ENCODE measurements at regions not wholly inside any gene's neighbourhood (a gene's known extent, or its start where the extent isn't known, plus 50 kb on each side); places are given as distances from the start of the nearest gene placed in this dataset.
A peak's percentile ranks its signal among the peaks of the same experiment; 100 is the strongest.

GRCh38 chr4:14383652-14384051, 618.6 kb upstream of the CPEB2 start:
- Histone ChIP-seq H3K4me2 (ENCODE audit: insufficient read depth, low read length) (no peak overlapping the region), H2AFZ (ENCODE audit: low read length) (no peak overlapping the region), H4K20me1 (ENCODE audit: insufficient read depth, low read length) (no peaks in the 10 kb centered on the region), H3K27me3 (ENCODE audit: insufficient read depth, low read length) (no peaks in the 10 kb centered on the region), H3K36me3 (ENCODE audit: insufficient read depth, low read length) (no peaks in the 10 kb centered on the region), H3K4me3 (ENCODE audit: insufficient read depth, low read length) (no peak overlapping the region), H3K27ac (ENCODE audit: low read depth, low read length) (no peak overlapping the region), H3K4me1 (ENCODE audit: insufficient read depth, low read length) (no peaks in the 10 kb centered on the region), H3K9me3 (ENCODE audit: low read depth, low read length) (peaks cover 3% of the 10 kb centered on the region), H3K79me2 (ENCODE audit: insufficient read depth, low read length) (no peaks in the 10 kb centered on the region)
- DNase-seq (ENCODE audit: insufficient read length, low spot score, missing footprints): no peak
- no peak for TF ChIP-seq CTCF (IDR thresholded peaks at IDR 0.05; ENCODE audit: extremely low read depth, low read depth, low read length)

GRCh38 chr4:14384824-14385223, 617.5 kb upstream of the CPEB2 start:
- Histone ChIP-seq H3K27ac (ENCODE audit: low read depth, low read length) (no peak overlapping the region), H3K4me1 (ENCODE audit: insufficient read depth, low read length) (no peaks in the 10 kb centered on the region), H3K4me3 (ENCODE audit: insufficient read depth, low read length) (no peak overlapping the region), H3K9me3 (ENCODE audit: low read depth, low read length) (no peaks in the 10 kb centered on the region), H2AFZ (ENCODE audit: low read length) (no peak overlapping the region), H3K36me3 (ENCODE audit: insufficient read depth, low read length) (no peaks in the 10 kb centered on the region), H3K27me3 (ENCODE audit: insufficient read depth, low read length) (no peaks in the 10 kb centered on the region), H4K20me1 (ENCODE audit: insufficient read depth, low read length) (no peaks in the 10 kb centered on the region), H3K79me2 (ENCODE audit: insufficient read depth, low read length) (no peaks in the 10 kb centered on the region), H3K4me2 (ENCODE audit: insufficient read depth, low read length) (no peak overlapping the region)
- no peak for TF ChIP-seq CTCF (IDR thresholded peaks at IDR 0.05; ENCODE audit: extremely low read depth, low read depth, low read length)
- peak; percentile 21 for DNase-seq (ENCODE audit: insufficient read length, low spot score, missing footprints)

DNA sequence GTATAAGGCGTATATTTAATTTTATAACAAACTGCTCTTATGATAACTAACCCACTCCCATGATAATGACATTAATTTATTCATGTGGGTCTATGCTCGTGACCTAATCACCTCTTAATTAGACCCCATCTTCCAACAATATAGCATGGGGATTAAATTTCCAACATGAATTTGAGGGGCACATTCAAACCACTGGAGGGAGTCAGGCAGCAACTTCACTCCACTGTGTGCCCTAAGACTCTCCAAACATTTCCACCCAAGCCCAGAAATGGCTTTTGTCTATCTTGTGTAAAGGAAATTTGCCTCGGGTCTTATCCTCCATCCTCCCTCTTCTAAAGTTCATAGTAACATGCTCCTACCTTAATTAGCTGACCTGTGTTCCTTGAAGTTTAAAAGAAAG, 616.1 kb upstream of the CPEB2 start:
- Histone ChIP-seq H4K20me1 (ENCODE audit: insufficient read depth, low read length) (no peaks in the 10 kb centered on the region), H3K4me2 (ENCODE audit: insufficient read depth, low read length) (no peak overlapping the region), H3K4me3 (ENCODE audit: insufficient read depth, low read length) (no peak overlapping the region), H3K79me2 (ENCODE audit: insufficient read depth, low read length) (no peaks in the 10 kb centered on the region), H3K36me3 (ENCODE audit: insufficient read depth, low read length) (no peaks in the 10 kb centered on the region), H3K4me1 (ENCODE audit: insufficient read depth, low read length) (no peaks in the 10 kb centered on the region), H2AFZ (ENCODE audit: low read length) (no peak overlapping the region), H3K27me3 (ENCODE audit: insufficient read depth, low read length) (no peaks in the 10 kb centered on the region), H3K27ac (ENCODE audit: low read depth, low read length) (no peak overlapping the region), H3K9me3 (ENCODE audit: low read depth, low read length) (no peaks in the 10 kb centered on the region)
- peak; percentile 37 for TF ChIP-seq CTCF (IDR thresholded peaks at IDR 0.05; ENCODE audit: extremely low read depth, low read depth, low read length)
- peak; percentile 58 for DNase-seq (ENCODE audit: insufficient read length, low spot score, missing footprints)

GRCh38 chr4:14387647-14388046, 614.6 kb upstream of the CPEB2 start:
- Histone ChIP-seq H3K9me3 (ENCODE audit: low read depth, low read length) (no peaks in the 10 kb centered on the region), H3K27me3 (ENCODE audit: insufficient read depth, low read length) (no peaks in the 10 kb centered on the region), H3K4me2 (ENCODE audit: insufficient read depth, low read length) (no peak overlapping the region), H3K36me3 (ENCODE audit: insufficient read depth, low read length) (no peaks in the 10 kb centered on the region), H3K79me2 (ENCODE audit: insufficient read depth, low read length) (no peaks in the 10 kb centered on the region), H3K4me1 (ENCODE audit: insufficient read depth, low read length) (no peaks in the 10 kb centered on the region), H3K27ac (ENCODE audit: low read depth, low read length) (no peak overlapping the region), H2AFZ (ENCODE audit: low read length) (no peak overlapping the region), H3K4me3 (ENCODE audit: insufficient read depth, low read length) (no peak overlapping the region), H4K20me1 (ENCODE audit: insufficient read depth, low read length) (no peaks in the 10 kb centered on the region)
- TF ChIP-seq CTCF (IDR thresholded peaks at IDR 0.05; ENCODE audit: extremely low read depth, low read depth, low read length): no peak
- no peak for DNase-seq (ENCODE audit: insufficient read length, low spot score, missing footprints)
